SH-SY5Y (cell line): ENCODE measurements at regions not wholly inside any gene's neighbourhood (a gene's known extent, or its start where the extent isn't known, plus 50 kb on each side); places are given as distances from the start of the nearest gene placed in this dataset.

Experiments used
- GATA2 ChIP-seq: IDR thresholded peaks from 2 replicates; pipeline ENCODE4 v1.6.1; 2011; ENCODE audit warnings: mild to moderate bottlenecking, low read depth, low read length
- GATA3 ChIP-seq: IDR thresholded peaks from 2 replicates; pipeline ENCODE4 v1.6.1; 2011; ENCODE audit warnings: low read depth, mild to moderate bottlenecking, low read length, moderate library complexity

DNA sequence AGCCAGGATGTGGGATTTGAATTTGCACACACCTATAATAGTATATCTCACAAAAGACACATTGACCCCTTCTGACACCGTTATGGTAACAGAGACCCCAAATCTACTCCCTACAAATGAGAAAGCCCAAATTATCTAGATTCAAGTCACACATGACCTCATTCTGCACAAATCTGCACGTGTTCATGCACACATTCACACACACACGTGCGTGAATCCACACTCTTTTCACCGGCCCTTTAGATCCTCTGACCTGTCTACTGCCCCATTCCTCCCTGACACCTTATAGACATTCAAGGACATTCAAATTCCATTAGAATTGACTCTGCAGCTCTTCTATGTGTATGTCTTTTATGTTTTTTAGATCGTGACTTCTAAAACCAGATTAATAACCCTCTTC, 627.8 kb upstream of the ID2 start:
- no peak for TF ChIP-seq GATA3
- no peak for TF ChIP-seq GATA2
